CD14-positive monocyte (primary cell): ENCODE measurements at regions not wholly inside any gene's neighbourhood (a gene's known extent, or its start where the extent isn't known, plus 50 kb on each side); places are given as distances from the start of the nearest gene placed in this dataset.

Source experiments
- DNase-seq, 3 donors: peaks; one replicate each; pipeline ENCODE4 v3.0.0-alpha.2; 2011 to 2022
- H2AFZ ChIP-seq: 2 replicates; pipeline ENCODE4 v1.6.0; 2012; ENCODE audit warnings: mild to moderate bottlenecking, low read depth, low read length, inconsistent platforms; ENCODE audit not compliant: insufficient read depth, poor library complexity, severe bottlenecking
- H3K27ac ChIP-seq, 2 donors: 1 replicate in 1 of 2; 2 replicates in 1 of 2; pipeline ENCODE4 v1.5.1; 2012 to 2013; ENCODE audit warnings: low read length in 2 of 2, control low read depth in 1 of 2, inconsistent platforms in 1 of 2, low read depth in 1 of 2, mild to moderate bottlenecking in 1 of 2
- H3K27me3 ChIP-seq, 2 donors: one replicate each; pipeline versions ENCODE4 v1.6.0 to v1.6.1; 2011 to 2013; ENCODE audit warnings: low read length in 2 of 2; ENCODE audit not compliant: control insufficient read depth in 2 of 2, insufficient read depth in 2 of 2
- H3K36me3 ChIP-seq, 2 donors: replicated peaks in 1 of 2; 1 replicate in 1 of 2; 2 replicates in 1 of 2; pipeline versions ENCODE4 v1.5.1 to v1.6.1; 2012 to 2013; ENCODE audit warnings: low read length in 2 of 2, control low read depth in 1 of 2, inconsistent platforms in 1 of 2, mild to moderate bottlenecking in 1 of 2; ENCODE audit not compliant: insufficient read depth in 2 of 2, control insufficient read depth in 1 of 2
- H3K4me1 ChIP-seq, 2 donors: 1 replicate in 1 of 2; 2 replicates in 1 of 2; pipeline versions ENCODE4 v1.5.1 to v1.6.1; 2012 to 2013; ENCODE audit warnings: low read length in 2 of 2, control low read depth in 1 of 2, inconsistent platforms in 1 of 2, mild to moderate bottlenecking in 1 of 2, moderate library complexity in 1 of 2; ENCODE audit not compliant: insufficient read depth in 2 of 2, control insufficient read depth in 1 of 2
- H3K4me2 ChIP-seq: replicated peaks from 2 replicates; pipeline ENCODE3; 2012; ENCODE audit warnings: low read length, moderate library complexity, mild to moderate bottlenecking; ENCODE audit not compliant: poor library complexity, severe bottlenecking; ENCODE audit errors: extremely low read depth
- H3K4me3 ChIP-seq, 3 experiments: fragments of 200-600 bp in 1 of 3; sonication (generic) in 1 of 3; replicated peaks in 1 of 3; 1 replicate in 2 of 3; 2 replicates in 1 of 3; pipeline ENCODE4 v1.5.1; 2011 to 2013; ENCODE audit warnings: low read length in 3 of 3, mild to moderate bottlenecking in 3 of 3, control low read depth in 2 of 3, low read depth in 2 of 3, inconsistent platforms in 1 of 3, moderate library complexity in 1 of 3
- H3K79me2 ChIP-seq: 2 replicates; pipeline ENCODE4 v1.6.0; 2012; ENCODE audit warnings: mild to moderate bottlenecking, control low read depth, inconsistent platforms, low read length, moderate library complexity; ENCODE audit not compliant: insufficient read depth
- H3K9ac ChIP-seq: 2 replicates; pipeline ENCODE4 v1.6.0; 2017; ENCODE audit warnings: low read length, mild to moderate bottlenecking; ENCODE audit not compliant: insufficient read depth, poor library complexity, severe bottlenecking
- H3K9me3 ChIP-seq, 2 donors: replicated peaks in 1 of 2; 1 replicate in 1 of 2; 2 replicates in 1 of 2; pipeline versions ENCODE4 v1.5.1 to v1.6.1; 2012 to 2013; ENCODE audit warnings: low read length in 2 of 2, control low read depth in 1 of 2; ENCODE audit not compliant: control insufficient read depth in 1 of 2, insufficient read depth in 1 of 2
- H4K20me1 ChIP-seq: 2 replicates; pipeline ENCODE4 v1.6.0; 2012; ENCODE audit warnings: mild to moderate bottlenecking, low read length, control low read depth, moderate library complexity; ENCODE audit not compliant: insufficient read depth
- H3K27ac Mint-ChIP-seq, 7 donors: one replicate each; pipeline ENCODE4 v1.8.0; 2020; ENCODE audit warnings: mild to moderate bottlenecking in 7 of 7, mixed read lengths in 7 of 7, moderate library complexity in 6 of 7, inconsistent platforms in 2 of 7
- H3K27me3 Mint-ChIP-seq, 3 donors: one replicate each; pipeline ENCODE4 v1.8.0; 2021 to 2022; ENCODE audit warnings: low read depth in 3 of 3, mild to moderate bottlenecking in 3 of 3, mixed read lengths in 3 of 3, moderate library complexity in 3 of 3, inconsistent platforms in 1 of 3
- H3K36me3 Mint-ChIP-seq, 2 donors: one replicate each; pipeline ENCODE4 v1.8.0; 2020; ENCODE audit warnings: mixed read lengths in 2 of 2, inconsistent platforms in 1 of 2, mild to moderate bottlenecking in 1 of 2
- H3K4me1 Mint-ChIP-seq: one replicate; pipeline ENCODE4 v1.8.0; 2020; ENCODE audit warnings: mild to moderate bottlenecking, mixed read lengths
- H3K4me3 Mint-ChIP-seq, 2 donors: one replicate each; pipeline ENCODE4 v1.8.0; 2020; ENCODE audit warnings: mild to moderate bottlenecking in 2 of 2, mixed read lengths in 2 of 2, moderate library complexity in 1 of 2
- H3K9me3 Mint-ChIP-seq, 7 donors: one replicate each; pipeline ENCODE4 v1.8.0; 2020 to 2022; ENCODE audit warnings: mixed read lengths in 7 of 7, mild to moderate bottlenecking in 6 of 7, moderate library complexity in 6 of 7, inconsistent platforms in 2 of 7
- WGBS: methylation state at CpG from one replicate; pipeline ENCODE4 v1.1.5; 2013; ENCODE audit warnings: missing lambda C conversion rate; ENCODE audit not compliant: insufficient coverage; 5-methylcytosine and 5-hydroxymethylcytosine counted together
- intact Hi-C, 2 donors: fragments of 100-400 bp; cut with micrococcal nuclease; formaldehyde crosslinking; loops; one replicate each; pipeline versions ENCODE4 v1.15.0 to v1.15.1; 2023
- TF ChIP-seq, protein P1 (sequence below): fragments of 200-600 bp; IDR thresholded peaks from one replicate; pipeline ENCODE4 v1.8.0; 2022; ENCODE audit warnings: antibody characterized with exemption, mild to moderate bottlenecking

DNA sequence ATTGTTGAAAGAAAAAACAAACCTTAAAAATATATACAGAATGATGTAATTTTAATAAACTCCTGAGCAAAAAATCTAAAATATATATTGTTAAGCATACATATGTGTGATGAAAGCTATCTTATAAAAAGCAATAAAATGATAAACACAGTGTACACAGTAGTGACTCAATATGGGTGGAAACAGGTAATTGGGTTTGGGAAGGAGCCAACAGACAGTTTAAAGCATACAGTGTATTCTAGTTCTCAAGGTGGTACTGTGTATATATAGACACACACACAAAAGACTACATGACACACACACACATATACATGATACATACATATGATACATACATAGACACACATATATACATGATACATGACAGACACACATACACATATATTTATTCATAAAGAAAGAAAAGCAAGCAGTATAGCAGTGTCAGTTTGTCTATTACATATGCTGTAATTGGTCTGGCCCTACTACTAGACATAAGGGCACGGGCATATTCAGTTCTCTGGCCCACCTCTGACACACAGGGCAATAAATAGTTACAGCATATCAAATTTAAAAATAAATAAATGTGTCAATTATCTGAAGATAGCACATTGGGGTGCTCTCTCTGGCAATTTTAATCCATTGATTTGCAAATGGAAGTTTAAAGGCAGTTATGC, 330.2 kb downstream of the S1PR1 start:
- Histone ChIP-seq H3K27me3 (no peaks in the 10 kb centered on the region), H3K9me3 (no peaks in the 10 kb centered on the region), H3K79me2 (no peaks in the 10 kb centered on the region), H3K4me1 (no peaks in the 10 kb centered on the region), H3K4me3 (no peak overlapping the region), H3K36me3 (no peaks in the 10 kb centered on the region), H2AFZ (no peak overlapping the region), H4K20me1 (no peaks in the 10 kb centered on the region), H3K9ac (no peak overlapping the region), H3K4me2 (no peak overlapping the region), H3K27ac (no peak overlapping the region)
- no CpG with 5 or more reads among the region's 1 CpG for WGBS
- H3K36me3 Mint-ChIP-seq = no peaks in the 10 kb centered on the region
- TF ChIP-seq, protein P1, sequence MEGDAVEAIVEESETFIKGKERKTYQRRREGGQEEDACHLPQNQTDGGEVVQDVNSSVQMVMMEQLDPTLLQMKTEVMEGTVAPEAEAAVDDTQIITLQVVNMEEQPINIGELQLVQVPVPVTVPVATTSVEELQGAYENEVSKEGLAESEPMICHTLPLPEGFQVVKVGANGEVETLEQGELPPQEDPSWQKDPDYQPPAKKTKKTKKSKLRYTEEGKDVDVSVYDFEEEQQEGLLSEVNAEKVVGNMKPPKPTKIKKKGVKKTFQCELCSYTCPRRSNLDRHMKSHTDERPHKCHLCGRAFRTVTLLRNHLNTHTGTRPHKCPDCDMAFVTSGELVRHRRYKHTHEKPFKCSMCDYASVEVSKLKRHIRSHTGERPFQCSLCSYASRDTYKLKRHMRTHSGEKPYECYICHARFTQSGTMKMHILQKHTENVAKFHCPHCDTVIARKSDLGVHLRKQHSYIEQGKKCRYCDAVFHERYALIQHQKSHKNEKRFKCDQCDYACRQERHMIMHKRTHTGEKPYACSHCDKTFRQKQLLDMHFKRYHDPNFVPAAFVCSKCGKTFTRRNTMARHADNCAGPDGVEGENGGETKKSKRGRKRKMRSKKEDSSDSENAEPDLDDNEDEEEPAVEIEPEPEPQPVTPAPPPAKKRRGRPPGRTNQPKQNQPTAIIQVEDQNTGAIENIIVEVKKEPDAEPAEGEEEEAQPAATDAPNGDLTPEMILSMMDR = no peak
- no peak overlapping the region for H3K27ac Mint-ChIP-seq
- peaks cover 0 to 3% (median 0%) of the 10 kb centered on the region in 3 donors for H3K27me3 Mint-ChIP-seq
- no peak for DNase-seq
- no peaks in the 10 kb centered on the region for H3K4me1 Mint-ChIP-seq
- no peak overlapping the region for H3K4me3 Mint-ChIP-seq
- H3K9me3 Mint-ChIP-seq = peaks cover 0 to 2% (median 0%) of the 10 kb centered on the region in 7 donors
- intact Hi-C loops = no loop called here

DNA sequence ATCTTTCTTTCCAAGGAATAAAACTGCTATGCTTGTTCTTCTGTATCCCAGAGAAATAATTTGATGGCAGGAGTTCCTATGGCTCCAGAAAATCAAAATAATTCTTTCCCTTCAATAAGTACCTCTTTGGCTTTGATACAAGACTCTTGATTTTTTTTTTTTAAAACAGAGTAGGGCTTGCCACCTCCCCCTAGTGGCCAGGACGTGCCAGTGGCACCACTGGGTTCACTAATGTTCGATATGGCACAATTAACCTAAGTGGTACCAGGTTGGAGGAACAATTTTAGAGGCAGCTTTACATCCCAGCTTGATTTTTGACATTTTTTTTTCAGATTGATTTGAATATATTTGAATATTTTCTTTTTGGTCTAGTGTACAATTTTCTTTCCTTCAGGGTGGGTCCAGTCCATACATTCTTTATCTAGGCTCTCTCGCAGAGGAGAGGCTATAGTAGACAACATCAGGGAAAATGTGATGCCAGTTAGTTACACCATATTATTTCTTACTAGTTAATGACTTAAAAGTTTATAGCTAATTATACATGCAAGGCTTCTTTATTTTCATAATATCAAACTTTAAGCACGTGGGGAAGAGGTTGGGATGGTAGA, 330.9 kb downstream of the S1PR1 start:
- no CpG with 5 or more reads among the region's 4 CpGs for WGBS
- H3K9me3 ChIP-seq = no peaks in the 10 kb centered on the region
- Mint-ChIP-seq H3K4me1 (no peaks in the 10 kb centered on the region), H3K4me3 (no peak overlapping the region), H3K36me3 (no peaks in the 10 kb centered on the region), H3K9me3 (peaks cover 0 to 2% (median 0%) of the 10 kb centered on the region in 7 donors), H3K27me3 (peaks cover 0 to 3% (median 2%) of the 10 kb centered on the region in 3 donors), H3K27ac (no peak overlapping the region)
- H3K27me3 ChIP-seq = no peaks in the 10 kb centered on the region
- H3K79me2 ChIP-seq = no peaks in the 10 kb centered on the region
- no peak overlapping the region for H3K27ac ChIP-seq
- TF ChIP-seq, protein P1 = peak; percentile 89
- no peak overlapping the region for H3K4me3 ChIP-seq
- no peak overlapping the region for H3K4me2 ChIP-seq
- H3K9ac ChIP-seq = no peak overlapping the region
- no peaks in the 10 kb centered on the region for H3K36me3 ChIP-seq
- no peaks in the 10 kb centered on the region for H3K4me1 ChIP-seq
- no peak overlapping the region for H2AFZ ChIP-seq
- intact Hi-C loops = no loop called here
- peak in 2 of 3 donors; percentile 1 to 3 for DNase-seq
- no peaks in the 10 kb centered on the region for H4K20me1 ChIP-seq
